Mesendoderm (in vitro differentiated cells): ENCODE measurements at regions not wholly inside any gene's neighbourhood (a gene's known extent, or its start where the extent isn't known, plus 50 kb on each side); places are given as distances from the start of the nearest gene placed in this dataset.

Experiments
- DNase-seq: peaks from one replicate; pipeline ENCODE4 v3.0.0; 2013
- H2AK5ac ChIP-seq: 2 replicates; pipeline ENCODE4 v1.6.1; 2013; ENCODE audit warnings: low read length, inconsistent platforms
- H2BK120ac ChIP-seq: 2 replicates; pipeline ENCODE4 v1.6.1; 2013; ENCODE audit warnings: low read depth, mild to moderate bottlenecking, low read length, moderate library complexity, mixed read lengths
- H2BK15ac ChIP-seq: replicated peaks from 2 replicates; pipeline ENCODE4 v1.6.1; 2013; ENCODE audit warnings: low read depth, mild to moderate bottlenecking, moderate library complexity
- H2BK5ac ChIP-seq: 2 replicates; pipeline ENCODE4 v1.6.1; 2013; ENCODE audit warnings: low read length, inconsistent platforms
- H3K18ac ChIP-seq: 2 replicates; pipeline ENCODE4 v1.6.1; 2013; ENCODE audit warnings: mild to moderate bottlenecking, low read length, mixed read lengths
- H3K23ac ChIP-seq: one replicate; pipeline ENCODE4 v1.6.1; 2013; ENCODE audit warnings: low read length
- H3K27ac ChIP-seq: 2 replicates; pipeline ENCODE4 v1.5.1; 2013; ENCODE audit warnings: low read depth, mild to moderate bottlenecking, inconsistent platforms, low read length, moderate library complexity
- H3K27me3 ChIP-seq: 2 replicates; pipeline ENCODE4 v1.6.1; 2013; ENCODE audit warnings: low read length, control low read depth, mild to moderate bottlenecking, inconsistent platforms; ENCODE audit not compliant: insufficient read depth, poor library complexity
- H3K36me3 ChIP-seq: 2 replicates; pipeline ENCODE4 v1.6.1; 2013; ENCODE audit warnings: low read length, inconsistent platforms; ENCODE audit not compliant: control insufficient read depth, insufficient read depth
- H3K4ac ChIP-seq: one replicate; pipeline ENCODE4 v1.6.1; 2013; ENCODE audit warnings: low read depth, mild to moderate bottlenecking, low read length, moderate library complexity
- H3K4me1 ChIP-seq: 2 replicates; pipeline ENCODE4 v1.6.1; 2013; ENCODE audit warnings: low read depth, low read length, inconsistent platforms; ENCODE audit not compliant: control insufficient read depth
- H3K4me2 ChIP-seq: 2 replicates; pipeline ENCODE4 v1.6.1; 2013; ENCODE audit warnings: low read length
- H3K4me3 ChIP-seq: 2 replicates; pipeline ENCODE4 v1.5.1; 2013; ENCODE audit warnings: mild to moderate bottlenecking, low read length
- H3K56ac ChIP-seq: one replicate; pipeline ENCODE4 v1.6.1; 2013; ENCODE audit warnings: low read length
- H3K79me1 ChIP-seq: 2 replicates; pipeline ENCODE4 v1.6.1; 2013; ENCODE audit warnings: low read length, inconsistent platforms
- H3K79me2 ChIP-seq: 2 replicates; pipeline ENCODE4 v1.6.1; 2013; ENCODE audit warnings: mild to moderate bottlenecking, low read length; ENCODE audit not compliant: control insufficient read depth, insufficient read depth
- H3K9ac ChIP-seq: 2 replicates; pipeline ENCODE4 v1.6.1; 2013; ENCODE audit warnings: low read length, inconsistent platforms
- H4K5ac ChIP-seq: one replicate; pipeline ENCODE4 v1.6.1; 2013; ENCODE audit warnings: low read length
- H4K8ac ChIP-seq: one replicate; pipeline ENCODE4 v1.6.1; 2013; ENCODE audit warnings: low read depth, mild to moderate bottlenecking, control low read depth, low read length, moderate library complexity
- WGBS: extraction: QIAGEN DNeasy Blood & Tissue Kit; methylation state at CpG from one replicate; pipeline ENCODE4 v1.1.7; 2013; ENCODE audit warnings: low lambda C conversion rate, missing lambda C conversion rate; ENCODE audit not compliant: insufficient coverage; ENCODE audit errors: extremely low coverage; 5-methylcytosine and 5-hydroxymethylcytosine counted together

GRCh38 chr2:239887604-239888003 lies 137.5 kb downstream of the NDUFA10 start:
- no peaks in the 10 kb centered on the region for H3K79me1 ChIP-seq
- H3K4me2 ChIP-seq: no peak overlapping the region
- H4K5ac ChIP-seq: no peak overlapping the region
- no peak overlapping the region for H3K9ac ChIP-seq
- no peak overlapping the region for H4K8ac ChIP-seq
- H3K79me2 ChIP-seq: no peaks in the 10 kb centered on the region
- H3K18ac ChIP-seq: no peak overlapping the region
- H2AK5ac ChIP-seq: no peak overlapping the region
- H3K36me3 ChIP-seq: no peaks in the 10 kb centered on the region
- no peak overlapping the region for H3K4ac ChIP-seq
- no peak for DNase-seq
- no peak overlapping the region for H2BK5ac ChIP-seq
- WGBS: no CpG with 5 or more reads among the region's 2 CpGs
- H3K27ac ChIP-seq: no peak overlapping the region
- no peak overlapping the region for H3K4me3 ChIP-seq
- no peaks in the 10 kb centered on the region for H3K27me3 ChIP-seq
- H2BK120ac ChIP-seq: no peak overlapping the region
- no peak overlapping the region for H2BK15ac ChIP-seq
- no peak overlapping the region for H3K56ac ChIP-seq
- no peaks in the 10 kb centered on the region for H3K4me1 ChIP-seq
- H3K23ac ChIP-seq: no peak overlapping the region

- Histone ChIP-seq H3K56ac (no peak overlapping the region), H3K27me3 (no peaks in the 10 kb centered on the region), H2BK120ac (no peak overlapping the region), H3K4ac (no peak overlapping the region), H3K27ac (no peak overlapping the region), H3K4me3 (no peak overlapping the region), H3K9ac (no peak overlapping the region), H4K8ac (no peak overlapping the region), H2BK15ac (no peak overlapping the region), H3K79me2 (no peaks in the 10 kb centered on the region), H3K23ac (no peak overlapping the region), H3K36me3 (no peaks in the 10 kb centered on the region), H3K4me2 (no peak overlapping the region), H4K5ac (no peak overlapping the region), H2AK5ac (no peak overlapping the region), H3K4me1 (no peaks in the 10 kb centered on the region), H3K18ac (no peak overlapping the region), H3K79me1 (no peaks in the 10 kb centered on the region), H2BK5ac (no peak overlapping the region)
- no peak for DNase-seq
Observed at GRCh38 chr2:239886781-239887180, 138.4 kb downstream of the NDUFA10 start.

GRCh38 chr2:239884875-239885274 lies 140.3 kb downstream of the NDUFA10 start:
- Histone ChIP-seq H3K36me3 (no peaks in the 10 kb centered on the region), H4K5ac (no peak overlapping the region)
- DNase-seq: no peak

GRCh38 chr2:239884051-239884405 lies 141.1 kb downstream of the NDUFA10 start:
- H2BK5ac ChIP-seq: no peak overlapping the region
- H3K27me3 ChIP-seq: no peaks in the 10 kb centered on the region
- no peak overlapping the region for H3K27ac ChIP-seq
- H3K4me3 ChIP-seq: no peak overlapping the region
- H2BK120ac ChIP-seq: no peak overlapping the region
- H4K5ac ChIP-seq: no peak overlapping the region
- H3K79me2 ChIP-seq: no peaks in the 10 kb centered on the region
- H3K56ac ChIP-seq: no peak overlapping the region
- H4K8ac ChIP-seq: no peak overlapping the region
- no peak overlapping the region for H3K18ac ChIP-seq
- no peaks in the 10 kb centered on the region for H3K79me1 ChIP-seq
- no peak overlapping the region for H3K4ac ChIP-seq
- H3K36me3 ChIP-seq: no peaks in the 10 kb centered on the region
- WGBS: no CpG with 5 or more reads among the region's 5 CpGs
- H3K9ac ChIP-seq: no peak overlapping the region
- no peak overlapping the region for H2AK5ac ChIP-seq
- H3K4me2 ChIP-seq: no peak overlapping the region
- H3K23ac ChIP-seq: no peak overlapping the region
- no peak for DNase-seq
- H2BK15ac ChIP-seq: no peak overlapping the region
- H3K4me1 ChIP-seq: no peaks in the 10 kb centered on the region

More at GRCh38 chr2:239884875-239885274, 140.3 kb downstream of the NDUFA10 start:
- WGBS: no CpG with 5 or more reads among the region's 2 CpGs
- Histone ChIP-seq H4K8ac (no peak overlapping the region), H3K79me2 (no peaks in the 10 kb centered on the region), H3K4me2 (no peak overlapping the region), H2BK5ac (no peak overlapping the region), H2AK5ac (no peak overlapping the region), H3K4me1 (no peaks in the 10 kb centered on the region), H3K4me3 (no peak overlapping the region), H3K23ac (no peak overlapping the region), H2BK120ac (no peak overlapping the region), H2BK15ac (no peak overlapping the region), H3K9ac (no peak overlapping the region), H3K4ac (no peak overlapping the region), H3K27ac (no peak overlapping the region), H3K79me1 (no peaks in the 10 kb centered on the region), H3K18ac (no peak overlapping the region), H3K27me3 (no peaks in the 10 kb centered on the region), H3K56ac (no peak overlapping the region)

GRCh38 chr2:239883326-239884050 lies 141.7 kb downstream of the NDUFA10 start:
- DNase-seq: no peak
- no peaks in the 10 kb centered on the region for H3K36me3 ChIP-seq
- no peak overlapping the region for H2BK15ac ChIP-seq
- no peak overlapping the region for H3K56ac ChIP-seq
- no peak overlapping the region for H3K27ac ChIP-seq
- H3K79me1 ChIP-seq: no peaks in the 10 kb centered on the region
- H4K8ac ChIP-seq: no peak overlapping the region
- no peak overlapping the region for H2BK120ac ChIP-seq
- no peaks in the 10 kb centered on the region for H3K79me2 ChIP-seq
- H3K4me3 ChIP-seq: no peak overlapping the region
- H3K23ac ChIP-seq: no peak overlapping the region
- H3K4me2 ChIP-seq: no peak overlapping the region
- H3K18ac ChIP-seq: no peak overlapping the region
- WGBS: no CpG with 5 or more reads among the region's 12 CpGs
- H3K4ac ChIP-seq: no peak overlapping the region
- H4K5ac ChIP-seq: no peak overlapping the region
- H2AK5ac ChIP-seq: no peak overlapping the region
- H3K4me1 ChIP-seq: no peaks in the 10 kb centered on the region
- no peak overlapping the region for H3K9ac ChIP-seq
- no peak overlapping the region for H2BK5ac ChIP-seq
- no peaks in the 10 kb centered on the region for H3K27me3 ChIP-seq

GRCh38 chr2:239882781-239883180 lies 142.4 kb downstream of the NDUFA10 start:
- H3K4me1 ChIP-seq: no peaks in the 10 kb centered on the region
- no peak overlapping the region for H2AK5ac ChIP-seq

More at GRCh38 chr2:239882781-239883180, 142.4 kb downstream of the NDUFA10 start:
- no peaks in the 10 kb centered on the region for H3K79me2 ChIP-seq
- H3K4me3 ChIP-seq: no peak overlapping the region
- no peak overlapping the region for H4K5ac ChIP-seq
- H2BK15ac ChIP-seq: no peak overlapping the region
- no peak overlapping the region for H3K27ac ChIP-seq
- no peaks in the 10 kb centered on the region for H3K79me1 ChIP-seq
- no peak for DNase-seq
- no peak overlapping the region for H3K9ac ChIP-seq
- no peak overlapping the region for H3K4me2 ChIP-seq
- no peak overlapping the region for H2BK5ac ChIP-seq
- no peaks in the 10 kb centered on the region for H3K36me3 ChIP-seq
- H3K27me3 ChIP-seq: no peaks in the 10 kb centered on the region
- H3K56ac ChIP-seq: no peak overlapping the region
- no peak overlapping the region for H4K8ac ChIP-seq
- H3K4ac ChIP-seq: no peak overlapping the region
- H3K23ac ChIP-seq: no peak overlapping the region
- no peak overlapping the region for H2BK120ac ChIP-seq
- no CpG with 5 or more reads among the region's 4 CpGs for WGBS
- H3K18ac ChIP-seq: no peak overlapping the region
